ENCODE measurements at regions not wholly inside any gene's neighbourhood (a gene's known extent, or its start where the extent isn't known, plus 50 kb on each side); places are given as distances from the start of the nearest gene placed in this dataset.

- intact Hi-C loops (cut with DNase I) = no loop called here
- H3K27ac ChIP-seq = no peak overlapping the region
- DNase-seq = peak in 1 of 2 donors; percentile 20
- H3K4me1 ChIP-seq = no peaks in the 10 kb centered on the region
- no peaks in the 10 kb centered on the region for H3K9me3 ChIP-seq
- no peaks in the 10 kb centered on the region for H3K27me3 ChIP-seq
- no peak overlapping the region for H3K4me3 ChIP-seq (replicated peaks in 1 of 3)
- TF ChIP-seq POLR2A (IDR thresholded peaks at IDR 0.05) = no peak
- TF ChIP-seq CTCF (IDR thresholded peaks at IDR 0.05) = no peak
- WGBS, 2 donors = 81 to 91% methylated on average over 1 of the region's 1 CpG
- H3K36me3 ChIP-seq = no peaks in the 10 kb centered on the region
These were observed 710.3 kb downstream of the KCNA4 start for GRCh38 chr11:29306527-29306926.

GRCh38 chr11:29305456-29306232 lies 711.2 kb downstream of the KCNA4 start:
- TF ChIP-seq CTCF (IDR thresholded peaks at IDR 0.05) (no peak), POLR2A (IDR thresholded peaks at IDR 0.05) (no peak)
- Histone ChIP-seq H3K4me1 (no peaks in the 10 kb centered on the region), H3K27me3 (no peaks in the 10 kb centered on the region), H3K27ac (no peak overlapping the region), H3K36me3 (no peaks in the 10 kb centered on the region), H3K4me3 (replicated peaks in 1 of 3) (no peak overlapping the region), H3K9me3 (no peaks in the 10 kb centered on the region)
- DNase-seq = no peak
- intact Hi-C loops (cut with DNase I) = no loop called here

- Histone ChIP-seq H3K27ac (no peak overlapping the region), H3K4me1 (no peaks in the 10 kb centered on the region), H3K27me3 (no peaks in the 10 kb centered on the region), H3K36me3 (no peaks in the 10 kb centered on the region), H3K4me3 (replicated peaks in 1 of 3) (no peak overlapping the region), H3K9me3 (no peaks in the 10 kb centered on the region)
- no peak for DNase-seq
- TF ChIP-seq CTCF (IDR thresholded peaks at IDR 0.05) = no peak
- TF ChIP-seq POLR2A (IDR thresholded peaks at IDR 0.05) = no peak
- intact Hi-C loops (cut with DNase I) = no loop called here
- WGBS, 2 donors = 78 to 82% methylated on average over 3 of the region's 3 CpGs
These were observed 716.4 kb downstream of the KCNA4 start for GRCh38 chr11:29300420-29300819.

- intact Hi-C loops (cut with DNase I) = no loop called here
- Histone ChIP-seq H3K27ac (no peak overlapping the region), H3K36me3 (no peaks in the 10 kb centered on the region), H3K27me3 (no peaks in the 10 kb centered on the region), H3K9me3 (no peaks in the 10 kb centered on the region), H3K4me1 (no peaks in the 10 kb centered on the region), H3K4me3 (replicated peaks in 1 of 3) (no peak overlapping the region)
- 92% methylated on average over 1 of the region's 1 CpG for WGBS, 2 donors
- TF ChIP-seq CTCF (IDR thresholded peaks at IDR 0.05) (no peak), POLR2A (IDR thresholded peaks at IDR 0.05) (no peak)
- DNase-seq = no peak
These were observed 720.1 kb downstream of the KCNA4 start for GRCh38 chr11:29296680-29297079.

- no peak for DNase-seq
- TF ChIP-seq POLR2A (IDR thresholded peaks at IDR 0.05) (no peak), CTCF (IDR thresholded peaks at IDR 0.05) (no peak)
- Histone ChIP-seq H3K27ac (no peak overlapping the region), H3K4me3 (replicated peaks in 1 of 3) (no peak overlapping the region), H3K36me3 (no peaks in the 10 kb centered on the region), H3K9me3 (no peaks in the 10 kb centered on the region), H3K4me1 (no peaks in the 10 kb centered on the region), H3K27me3 (no peaks in the 10 kb centered on the region)
- intact Hi-C loops (cut with DNase I) = no loop called here
- WGBS, 2 donors = 55 to 60% methylated on average over 3 of the region's 3 CpGs
These were observed 723.0 kb downstream of the KCNA4 start for GRCh38 chr11:29293825-29294224.

All from thyroid gland (tissue), 4 donors.